ENCODE measurements at regions not wholly inside any gene's neighbourhood (a gene's known extent, or its start where the extent isn't known, plus 50 kb on each side); places are given as distances from the start of the nearest gene placed in this dataset.
A peak's percentile ranks its signal among the peaks of the same experiment; 100 is the strongest.

DNA sequence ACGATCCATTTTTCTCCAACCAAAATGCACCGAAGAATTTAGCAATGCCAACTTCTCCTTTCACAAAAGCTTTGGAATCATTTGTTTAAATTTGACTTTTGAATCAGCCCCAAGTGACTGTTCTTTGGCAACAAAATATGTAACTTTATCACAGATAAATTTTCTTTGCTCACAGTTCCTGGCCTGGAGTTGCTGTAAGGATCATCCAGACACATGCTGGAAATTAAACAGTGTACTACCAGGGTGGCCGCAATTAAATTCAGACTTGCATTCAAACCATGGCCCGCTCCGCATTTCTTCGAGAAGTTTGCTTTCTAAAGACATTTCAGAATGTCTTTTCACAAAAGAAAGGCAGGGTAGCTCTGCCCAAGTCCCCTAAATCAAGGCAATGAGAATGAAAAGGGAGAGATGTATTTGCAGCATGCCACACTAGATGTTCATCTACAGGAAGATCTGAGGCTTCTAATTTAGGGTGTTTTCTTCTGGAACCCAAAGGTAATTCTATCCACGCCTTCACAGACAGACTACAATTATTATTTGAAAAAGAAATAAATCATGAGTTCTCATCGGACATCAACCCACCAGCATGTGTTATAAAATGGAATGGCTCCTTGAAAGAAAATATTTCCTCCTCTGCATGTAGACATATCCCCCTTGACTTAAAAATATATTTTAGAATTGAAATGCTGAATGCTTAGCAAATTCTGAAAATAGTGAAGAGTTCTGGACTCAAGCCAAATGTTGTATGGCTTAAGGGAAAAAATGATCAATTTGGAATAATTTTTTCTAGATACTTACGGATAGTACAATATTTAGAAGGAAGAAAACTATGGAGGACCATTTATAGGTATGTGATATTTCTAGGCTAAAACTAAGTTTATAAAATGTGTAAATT lies 189.7 kb upstream of the BLID start:
- H3K36me3 ChIP-seq, result no peaks in the 10 kb centered on the region
- no peaks in the 10 kb centered on the region for H3K27me3 ChIP-seq
- DNase-seq, result no peak
- H3K9me3 ChIP-seq, result no peaks in the 10 kb centered on the region
- no peak overlapping the region for H3K4me3 ChIP-seq
- intact Hi-C loops (cut with DNase I; ENCODE audit: low total_unique reads), result no loop called here
- H3K27ac ChIP-seq, result peak overlapping the region; percentile 46 to 64
- TF ChIP-seq, protein P1, sequence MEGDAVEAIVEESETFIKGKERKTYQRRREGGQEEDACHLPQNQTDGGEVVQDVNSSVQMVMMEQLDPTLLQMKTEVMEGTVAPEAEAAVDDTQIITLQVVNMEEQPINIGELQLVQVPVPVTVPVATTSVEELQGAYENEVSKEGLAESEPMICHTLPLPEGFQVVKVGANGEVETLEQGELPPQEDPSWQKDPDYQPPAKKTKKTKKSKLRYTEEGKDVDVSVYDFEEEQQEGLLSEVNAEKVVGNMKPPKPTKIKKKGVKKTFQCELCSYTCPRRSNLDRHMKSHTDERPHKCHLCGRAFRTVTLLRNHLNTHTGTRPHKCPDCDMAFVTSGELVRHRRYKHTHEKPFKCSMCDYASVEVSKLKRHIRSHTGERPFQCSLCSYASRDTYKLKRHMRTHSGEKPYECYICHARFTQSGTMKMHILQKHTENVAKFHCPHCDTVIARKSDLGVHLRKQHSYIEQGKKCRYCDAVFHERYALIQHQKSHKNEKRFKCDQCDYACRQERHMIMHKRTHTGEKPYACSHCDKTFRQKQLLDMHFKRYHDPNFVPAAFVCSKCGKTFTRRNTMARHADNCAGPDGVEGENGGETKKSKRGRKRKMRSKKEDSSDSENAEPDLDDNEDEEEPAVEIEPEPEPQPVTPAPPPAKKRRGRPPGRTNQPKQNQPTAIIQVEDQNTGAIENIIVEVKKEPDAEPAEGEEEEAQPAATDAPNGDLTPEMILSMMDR (IDR thresholded peaks at IDR 0.05), result no peak
- peaks cover 0 to 42% (median 4%) of the 10 kb centered on the region in 4 donors for H3K4me1 ChIP-seq

DNA sequence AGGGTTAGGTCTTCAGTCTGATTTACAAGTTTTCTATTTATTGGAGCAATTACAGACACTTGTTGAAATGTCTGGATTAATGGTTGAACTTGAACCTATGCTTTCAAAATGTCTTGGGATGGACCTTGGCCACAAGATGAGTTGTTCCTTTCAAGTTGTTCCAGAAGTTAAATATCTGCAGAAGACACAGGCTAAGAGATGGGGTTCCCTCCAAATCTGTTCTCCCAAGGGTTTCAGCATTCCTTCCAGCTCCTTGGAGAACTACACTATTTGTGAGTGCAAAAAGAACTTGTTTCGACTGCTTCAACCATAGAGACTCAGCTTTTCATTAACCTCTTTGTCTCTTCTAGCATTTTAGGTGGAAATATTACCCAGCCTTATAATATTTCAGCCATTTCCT lies 189.0 kb upstream of the BLID start:
- Histone ChIP-seq H3K36me3 (no peaks in the 10 kb centered on the region), H3K4me1 (peaks cover 0 to 41% (median 4%) of the 10 kb centered on the region in 4 donors), H3K27me3 (no peaks in the 10 kb centered on the region), H3K27ac (peak overlapping the region; percentile 46 to 64), H3K4me3 (no peak overlapping the region), H3K9me3 (no peaks in the 10 kb centered on the region)
- DNase-seq, result no peak
- intact Hi-C loops (cut with DNase I; ENCODE audit: low total_unique reads), result no loop called here
- TF ChIP-seq, protein P1 (IDR thresholded peaks at IDR 0.05), result no peak

DNA sequence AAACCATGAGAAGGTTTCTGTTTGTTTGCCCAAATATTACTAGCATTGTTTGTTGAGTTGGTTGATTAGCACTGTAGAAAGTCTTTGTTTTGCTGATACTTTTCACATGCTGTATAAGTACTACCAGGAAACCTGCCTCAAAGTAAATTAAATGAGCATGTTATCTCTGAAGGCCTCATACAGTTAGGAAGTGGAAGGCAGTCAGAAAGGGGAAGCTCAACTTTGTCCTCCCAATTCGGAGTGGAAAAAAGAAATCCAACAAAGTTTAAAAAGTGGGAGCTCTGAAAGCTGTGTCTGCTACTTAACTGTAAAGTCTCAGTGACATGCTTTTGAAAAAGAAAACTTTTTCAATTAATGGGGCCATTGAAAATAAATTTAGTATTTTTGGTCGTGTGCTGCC lies 188.3 kb upstream of the BLID start:
- Histone ChIP-seq H3K4me3 (no peak overlapping the region), H3K4me1 (peaks cover 0 to 35% (median 4%) of the 10 kb centered on the region in 4 donors), H3K27ac (peak overlapping the region in 1 of 2 donors; percentile 64), H3K27me3 (no peaks in the 10 kb centered on the region), H3K36me3 (no peaks in the 10 kb centered on the region), H3K9me3 (no peaks in the 10 kb centered on the region)
- DNase-seq, result no peak
- intact Hi-C loops (cut with DNase I; ENCODE audit: low total_unique reads), result no loop called here
- TF ChIP-seq, protein P1 (IDR thresholded peaks at IDR 0.05), result no peak

DNA sequence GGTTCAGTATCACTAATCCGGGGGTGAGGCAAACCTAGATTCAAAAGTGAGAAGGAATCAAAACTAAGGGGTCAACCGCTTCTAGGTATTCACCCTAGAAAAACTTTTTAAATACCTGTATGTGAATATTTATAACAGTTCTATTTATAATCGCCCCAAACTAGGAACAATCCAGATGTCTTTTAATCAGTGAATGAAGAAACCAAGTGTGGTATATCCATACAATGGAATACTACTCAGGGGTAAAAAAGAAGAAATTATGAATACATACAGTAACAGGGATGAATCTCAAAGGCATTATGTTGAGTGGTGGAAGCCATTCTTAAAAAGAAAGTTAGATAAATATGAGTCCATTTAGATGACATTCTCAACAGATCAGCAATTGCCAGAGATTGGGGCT lies 178.0 kb upstream of the BLID start:
- no peaks in the 10 kb centered on the region for H3K36me3 ChIP-seq
- H3K4me1 ChIP-seq, result no peaks in the 10 kb centered on the region
- H3K27me3 ChIP-seq, result no peaks in the 10 kb centered on the region
- peaks cover 0 to 24% (median 5%) of the 10 kb centered on the region in 3 donors for H3K9me3 ChIP-seq
- TF ChIP-seq, protein P1 (IDR thresholded peaks at IDR 0.05), result no peak
- H3K4me3 ChIP-seq, result no peak overlapping the region
- intact Hi-C loops (cut with DNase I; ENCODE audit: low total_unique reads), result no loop called here
- H3K27ac ChIP-seq, result no peak overlapping the region
- DNase-seq, result no peak

DNA sequence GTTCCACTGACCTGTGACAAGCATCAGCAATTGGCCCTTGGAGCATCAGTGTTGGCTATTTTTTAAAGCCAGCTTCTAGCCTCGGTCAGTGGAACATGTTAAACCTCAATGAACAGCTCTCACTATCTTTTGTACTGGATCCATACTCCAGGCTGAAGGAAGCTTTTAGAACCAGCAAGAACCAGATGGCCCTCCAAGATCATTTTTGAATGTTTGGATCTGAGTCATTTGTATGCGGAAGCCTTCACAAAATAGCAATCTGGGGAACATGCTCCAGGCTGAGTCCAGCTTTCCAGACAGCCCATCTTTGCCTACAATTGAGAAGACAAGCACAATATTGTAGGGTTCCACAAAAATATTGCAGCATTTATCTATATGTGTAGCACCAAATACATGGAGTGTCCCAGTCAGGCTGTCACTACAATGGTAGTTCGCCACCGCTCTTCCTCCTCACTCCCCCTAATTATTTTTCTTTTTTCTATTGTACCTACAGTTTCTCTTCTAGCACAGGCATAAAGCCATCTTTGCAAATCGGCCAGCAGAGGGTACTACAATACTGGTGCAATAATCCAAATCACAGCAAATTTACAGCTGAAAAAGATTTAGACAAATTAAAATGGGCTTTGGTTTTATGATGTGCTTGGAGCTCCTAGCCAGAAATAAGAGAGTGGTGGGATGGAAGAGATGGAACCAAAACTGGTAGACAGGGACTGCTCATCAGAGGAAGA lies 177.4 kb upstream of the BLID start:
- no peak overlapping the region for H3K27ac ChIP-seq
- DNase-seq, result no peak
- H3K36me3 ChIP-seq, result no peaks in the 10 kb centered on the region
- H3K4me1 ChIP-seq, result no peaks in the 10 kb centered on the region
- intact Hi-C loops (cut with DNase I; ENCODE audit: low total_unique reads), result no loop called here
- no peak overlapping the region for H3K4me3 ChIP-seq
- TF ChIP-seq, protein P1 (IDR thresholded peaks at IDR 0.05), result peak in 1 of 2 experiments; percentile 20
- H3K27me3 ChIP-seq, result no peaks in the 10 kb centered on the region
- peaks cover 0 to 18% (median under 1%) of the 10 kb centered on the region in 3 donors for H3K9me3 ChIP-seq

Data from tibial artery (tissue), 4 donors.